Left forelimb (tissue), 1 donor: ENCODE measurements at regions not wholly inside any gene's neighbourhood (a gene's known extent, or its start where the extent isn't known, plus 50 kb on each side); places are given as distances from the start of the nearest gene placed in this dataset.
A peak's percentile ranks its signal among the peaks of the same experiment; 100 is the strongest.
"Not testable (repeated sequence)": the region's sequence is repeated elsewhere in the genome, so short reads cannot be mapped to it uniquely, and the experiment has no call there.

Experiments used
- DNase-seq: peaks from one replicate; pipeline ENCODE4 v3.0.0-alpha.2; 2018; ENCODE audit warnings: low spot score

- DNase-seq, result not testable (repeated sequence)
These were observed 1490.6 kb downstream of the OTOL1 start for GRCh38 chr3:162987085-162987794.

GRCh38 chr3:162992741-162993140 is 1496.1 kb downstream of the OTOL1 start:
- no peak for DNase-seq

- DNase-seq, result no peak
These were observed 1497.6 kb downstream of the OTOL1 start for GRCh38 chr3:162994165-162994564.

- no peak for DNase-seq
These were observed 1499.8 kb downstream of the OTOL1 start for GRCh38 chr3:162996368-162996767.

GRCh38 chr3:162998205-162998604 is 1501.6 kb downstream of the OTOL1 start:
- DNase-seq, result no peak

- DNase-seq, result no peak
These were observed 1515.0 kb downstream of the OTOL1 start for GRCh38 chr3:163011596-163011995.

- DNase-seq, result no peak
These were observed 1519.6 kb downstream of the OTOL1 start for GRCh38 chr3:163016251-163016650.

- DNase-seq, result no peak
These were observed 1521.5 kb downstream of the OTOL1 start for GRCh38 chr3:163018067-163018466.

- no peak for DNase-seq
These were observed 1522.1 kb downstream of the OTOL1 start for GRCh38 chr3:163018664-163019063.

GRCh38 chr3:163019260-163019659 is 1522.7 kb downstream of the OTOL1 start:
- no peak for DNase-seq

GRCh38 chr3:163033652-163034051 is 1537.0 kb downstream of the OTOL1 start:
- no peak for DNase-seq

- DNase-seq, result no peak
These were observed 1543.0 kb downstream of the OTOL1 start for GRCh38 chr3:163039636-163040035.

GRCh38 chr3:163043074-163043473 is 1546.5 kb downstream of the OTOL1 start:
- no peak for DNase-seq

GRCh38 chr3:163045945-163046344 is 1549.3 kb downstream of the OTOL1 start:
- no peak for DNase-seq

GRCh38 chr3:163048881-163049280 is 1552.3 kb downstream of the OTOL1 start:
- no peak for DNase-seq

GRCh38 chr3:163056874-163057497 is 1560.4 kb downstream of the OTOL1 start:
- no peak for DNase-seq

- DNase-seq, result peak; percentile 65
These were observed 1561.6 kb downstream of the OTOL1 start for GRCh38 chr3:163058031-163058854.

GRCh38 chr3:163071713-163072112 is 1575.1 kb downstream of the OTOL1 start:
- DNase-seq, result no peak
